Right lobe of liver (tissue), 4 donors: ENCODE measurements at regions not wholly inside any gene's neighbourhood (a gene's known extent, or its start where the extent isn't known, plus 50 kb on each side); places are given as distances from the start of the nearest gene placed in this dataset.

Source experiments
- POLR2A ChIP-seq: fragments of 450-650 bp; IDR thresholded peaks from one replicate; pipeline ENCODE4 v1.6.1; 2017; ENCODE audit warnings: antibody characterized with exemption, mild to moderate bottlenecking
- TF ChIP-seq, protein P1 (sequence below), 4 donors: fragments of 200-600 bp in 3 of 4; fragments of 450-650 bp in 1 of 4; IDR thresholded peaks; one replicate each; pipeline versions ENCODE4 v1.5.1 to v1.8.0; 2016 to 2022; ENCODE audit warnings: antibody characterized with exemption in 4 of 4, mild to moderate bottlenecking in 2 of 4
- donor health status: DM: no; HTN: no; CAD: no.
- donor health status: DM: no; HTN: no; CAD: no.
- donor health status: DM: no; HTN: yes; CAD: no.

- no peak for TF ChIP-seq POLR2A
- TF ChIP-seq, protein P1, sequence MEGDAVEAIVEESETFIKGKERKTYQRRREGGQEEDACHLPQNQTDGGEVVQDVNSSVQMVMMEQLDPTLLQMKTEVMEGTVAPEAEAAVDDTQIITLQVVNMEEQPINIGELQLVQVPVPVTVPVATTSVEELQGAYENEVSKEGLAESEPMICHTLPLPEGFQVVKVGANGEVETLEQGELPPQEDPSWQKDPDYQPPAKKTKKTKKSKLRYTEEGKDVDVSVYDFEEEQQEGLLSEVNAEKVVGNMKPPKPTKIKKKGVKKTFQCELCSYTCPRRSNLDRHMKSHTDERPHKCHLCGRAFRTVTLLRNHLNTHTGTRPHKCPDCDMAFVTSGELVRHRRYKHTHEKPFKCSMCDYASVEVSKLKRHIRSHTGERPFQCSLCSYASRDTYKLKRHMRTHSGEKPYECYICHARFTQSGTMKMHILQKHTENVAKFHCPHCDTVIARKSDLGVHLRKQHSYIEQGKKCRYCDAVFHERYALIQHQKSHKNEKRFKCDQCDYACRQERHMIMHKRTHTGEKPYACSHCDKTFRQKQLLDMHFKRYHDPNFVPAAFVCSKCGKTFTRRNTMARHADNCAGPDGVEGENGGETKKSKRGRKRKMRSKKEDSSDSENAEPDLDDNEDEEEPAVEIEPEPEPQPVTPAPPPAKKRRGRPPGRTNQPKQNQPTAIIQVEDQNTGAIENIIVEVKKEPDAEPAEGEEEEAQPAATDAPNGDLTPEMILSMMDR (IDR thresholded peaks at IDR 0.05), result no peak
These were observed 378.2 kb downstream of the BCL11A start for GRCh38 chr2:60175290-60175689.
